GM23338 (cell line): ENCODE measurements at regions not wholly inside any gene's neighbourhood (a gene's known extent, or its start where the extent isn't known, plus 50 kb on each side); places are given as distances from the start of the nearest gene placed in this dataset.
A peak's percentile ranks its signal among the peaks of the same experiment; 100 is the strongest.

Experiments used
- ATAC-seq: fragments of 200-7000 bp; cut with Tn5 transposase; 3 replicates; pipeline ENCODE4 v1.9.1; 2020
- DNase-seq: peaks from one replicate; pipeline ENCODE4 v3.0.0-alpha.2; 2015; ENCODE audit warnings: low spot score
- H2AFZ ChIP-seq: fragments of 200-600 bp; sonication (generic); 2 replicates; pipeline ENCODE4 v1.8.0; 2016; ENCODE audit warnings: antibody characterized with exemption, mild to moderate bottlenecking, moderate library complexity
- H3F3A ChIP-seq: fragments of 200-600 bp; sonication (generic); replicated peaks from 2 replicates; pipeline ENCODE4 v1.8.0; 2017; ENCODE audit warnings: antibody characterized with exemption, mixed run types, low read depth
- H3K27ac ChIP-seq: fragments of 200-600 bp; sonication (generic); 2 replicates; pipeline ENCODE4 v1.6.1; 2016; ENCODE audit warnings: low read depth
- H3K27me3 ChIP-seq: fragments of 200-600 bp; sonication (generic); 2 replicates; pipeline ENCODE4 v1.8.0; 2016; ENCODE audit warnings: mild to moderate bottlenecking, mixed run types, moderate library complexity; ENCODE audit not compliant: insufficient read depth
- H3K36me3 ChIP-seq: fragments of 200-600 bp; sonication (generic); 2 replicates; pipeline ENCODE4 v1.8.0; 2016; ENCODE audit warnings: mild to moderate bottlenecking; ENCODE audit not compliant: insufficient read depth
- H3K4me1 ChIP-seq: fragments of 200-600 bp; sonication (generic); 2 replicates; pipeline ENCODE4 v1.8.0; 2016; ENCODE audit warnings: mild to moderate bottlenecking, moderate library complexity; ENCODE audit not compliant: insufficient read depth
- H3K4me2 ChIP-seq: fragments of 200-600 bp; sonication (generic); 2 replicates; pipeline ENCODE4 v1.7.1; 2017; ENCODE audit warnings: mixed run types
- H3K4me3 ChIP-seq: fragments of 200-600 bp; sonication (generic); 2 replicates; pipeline ENCODE4 v1.6.1; 2016; ENCODE audit warnings: mixed run types
- H3K79me2 ChIP-seq: fragments of 200-600 bp; sonication (generic); replicated peaks from 2 replicates; pipeline ENCODE4 v1.8.0; 2017; ENCODE audit warnings: mild to moderate bottlenecking; ENCODE audit not compliant: insufficient read depth
- H3K9me2 ChIP-seq: fragments of 200-600 bp; sonication (generic); 2 replicates; pipeline ENCODE4 v1.8.0; 2017; ENCODE audit not compliant: insufficient read depth
- H4K20me1 ChIP-seq: fragments of 200-600 bp; sonication (generic); replicated peaks from 2 replicates; pipeline ENCODE4 v1.8.0; 2017; ENCODE audit warnings: mild to moderate bottlenecking; ENCODE audit not compliant: insufficient read depth
- H3K27ac Mint-ChIP-seq: 2 replicates; pipeline ENCODE4 v1.8.0; 2020; ENCODE audit warnings: inconsistent platforms, mild to moderate bottlenecking, moderate library complexity, mixed read lengths
- H3K27me3 Mint-ChIP-seq: 3 replicates; pipeline ENCODE4 v1.8.0; 2022; ENCODE audit warnings: low read depth, mild to moderate bottlenecking, moderate library complexity, mixed read lengths, inconsistent platforms; ENCODE audit not compliant: insufficient read depth, poor library complexity
- H3K36me3 Mint-ChIP-seq: 3 replicates; pipeline ENCODE4 v1.8.0; 2021; ENCODE audit warnings: low read depth, mild to moderate bottlenecking, inconsistent platforms, moderate library complexity, mixed read lengths
- H3K4me1 Mint-ChIP-seq: 3 replicates; pipeline ENCODE4 v1.8.0; 2020; ENCODE audit warnings: mild to moderate bottlenecking, inconsistent platforms, mixed read lengths
- H3K4me3 Mint-ChIP-seq: 3 replicates; pipeline ENCODE4 v1.8.0; 2021; ENCODE audit warnings: moderate library complexity, mild to moderate bottlenecking, inconsistent platforms, mixed read lengths
- H3K9me3 Mint-ChIP-seq: 3 replicates; pipeline ENCODE4 v1.8.0; 2020; ENCODE audit warnings: moderate library complexity, mild to moderate bottlenecking, inconsistent platforms, mixed read lengths
- CREB1 ChIP-seq: fragments of 250-450 bp; sonication (Bioruptor Pico); IDR thresholded peaks from 2 replicates; pipeline ENCODE4 v1.5.0; 2020; ENCODE audit warnings: low read depth, mild to moderate bottlenecking, moderate library complexity
- CTCF ChIP-seq, 2 experiments: fragments of 200-600 bp in 1 of 2; sonication (generic) in 1 of 2; conservative IDR thresholded peaks; 2 replicates each; pipeline versions ENCODE4 v1.5.1 to v1.6.1; 2016 to 2017; ENCODE audit warnings: antibody characterized with exemption in 2 of 2, low read depth in 2 of 2, mild to moderate bottlenecking in 2 of 2, moderate library complexity in 1 of 2
- ETS1 ChIP-seq: IDR thresholded peaks from 2 replicates; pipeline ENCODE4 v1.6.1; 2016; ENCODE audit warnings: antibody characterized with exemption
- EZH2 ChIP-seq: fragments of 200-600 bp; sonication (generic); IDR thresholded peaks from one replicate; pipeline ENCODE4 v1.8.0; 2017; ENCODE audit warnings: antibody characterized with exemption, mild to moderate bottlenecking, low read depth; ENCODE audit not compliant: unreplicated experiment
- JUNB ChIP-seq: IDR thresholded peaks from one replicate; pipeline ENCODE4 v1.6.1; 2016; ENCODE audit warnings: antibody characterized with exemption; ENCODE audit not compliant: unreplicated experiment
- NANOG ChIP-seq: IDR thresholded peaks from 2 replicates; pipeline ENCODE4 v1.6.1; 2016; ENCODE audit warnings: antibody characterized with exemption, borderline replicate concordance
- POLR2AphosphoS5 ChIP-seq: IDR thresholded peaks from 2 replicates; pipeline ENCODE4 v1.6.1; 2016; ENCODE audit warnings: antibody characterized with exemption, low read depth
- REST ChIP-seq: IDR thresholded peaks from one replicate; pipeline ENCODE4 v1.6.1; 2018; ENCODE audit warnings: antibody characterized with exemption; ENCODE audit not compliant: unreplicated experiment
- STAT1 ChIP-seq: IDR thresholded peaks from one replicate; pipeline ENCODE4 v1.6.1; 2016; ENCODE audit warnings: antibody characterized with exemption; ENCODE audit not compliant: unreplicated experiment
- ZNF114 ChIP-seq: fragments of 250-450 bp; sonication (Bioruptor Pico); IDR thresholded peaks from 2 replicates; pipeline ENCODE4 v1.5.0; 2020; ENCODE audit warnings: mild to moderate bottlenecking, moderate library complexity
- ZNF331 ChIP-seq: fragments of 250-450 bp; sonication (Bioruptor Pico); IDR thresholded peaks from 2 replicates; pipeline ENCODE4 v1.5.0; 2020; ENCODE audit warnings: low read depth, mild to moderate bottlenecking, moderate library complexity

DNA sequence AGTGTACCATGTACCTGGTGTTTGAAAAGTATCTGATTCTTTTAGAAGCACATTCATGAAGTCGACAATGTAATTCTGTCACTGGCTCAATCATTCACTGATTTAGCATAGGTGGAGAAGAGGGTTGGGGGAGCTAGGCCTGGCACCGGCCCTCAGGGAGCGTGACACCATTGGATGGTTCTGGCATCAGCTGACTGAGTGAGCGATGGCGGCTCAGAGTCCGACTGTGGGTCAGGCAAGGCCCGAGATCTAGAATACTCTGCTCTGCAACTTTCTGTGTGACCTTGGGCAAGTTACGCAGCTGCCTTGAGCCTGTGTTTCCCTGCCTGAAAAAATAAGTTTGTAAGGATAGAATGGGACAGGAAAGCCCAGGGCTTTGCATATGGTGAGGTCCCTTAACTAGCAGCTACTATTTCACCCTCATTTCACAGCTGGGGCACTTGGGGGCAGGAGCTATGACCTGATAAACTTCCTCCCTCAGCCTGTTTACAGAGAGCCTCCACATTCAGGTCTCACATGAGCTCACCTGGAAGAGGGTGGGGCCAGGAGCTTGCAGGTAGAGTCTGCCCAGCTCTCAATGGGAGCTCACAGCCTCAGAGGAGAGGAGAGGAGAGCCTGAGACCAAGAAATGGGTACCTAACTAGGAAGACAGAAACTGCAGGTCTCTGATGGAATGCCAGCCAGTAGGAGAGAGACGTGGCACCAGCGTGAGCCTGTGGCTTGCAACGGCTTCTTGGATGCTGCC, 153.7 kb upstream of the TLE3 start:
- H2AFZ ChIP-seq: peak overlapping the region; percentile 72; the same call in 1 of the 2 replicates
- H3K4me2 ChIP-seq: no peak overlapping the region
- DNase-seq (no peak), ATAC-seq (peak; percentile 61)
- no peaks in the 10 kb centered on the region for H3K27me3 ChIP-seq
- Mint-ChIP-seq H3K27ac (no peak overlapping the region), H3K4me3 (no peak overlapping the region), H3K36me3 (peaks cover 2% of the 10 kb centered on the region; the same call in 1 of the 3 replicates), H3K9me3 (no peaks in the 10 kb centered on the region), H3K27me3 (peaks cover 3% of the 10 kb centered on the region), H3K4me1 (peaks cover 26% of the 10 kb centered on the region)
- H3K4me3 ChIP-seq: no peak overlapping the region
- H3K27ac ChIP-seq: no peak overlapping the region
- no peaks in the 10 kb centered on the region for H4K20me1 ChIP-seq
- H3K4me1 ChIP-seq: peaks cover 3% of the 10 kb centered on the region; the same call in 1 of the 2 replicates
- H3F3A ChIP-seq: no peaks in the 10 kb centered on the region
- H3K9me2 ChIP-seq: no peaks in the 10 kb centered on the region
- H3K36me3 ChIP-seq: no peaks in the 10 kb centered on the region
- no peak for TF ChIP-seq CREB1 (CRISPR knock-in tag)
- no peak for TF ChIP-seq ZNF331 (CRISPR knock-in tag)
- no peak for TF ChIP-seq STAT1
- TF ChIP-seq EZH2: no peak
- TF ChIP-seq NANOG: no peak
- TF ChIP-seq JUNB: no peak
- TF ChIP-seq ZNF114 (CRISPR knock-in tag): no peak
- no peak for TF ChIP-seq REST
- H3K79me2 ChIP-seq: no peaks in the 10 kb centered on the region

GRCh38 chr15:70250208-70251201, 152.8 kb upstream of the TLE3 start:
- no peaks in the 10 kb centered on the region for H3K36me3 ChIP-seq
- Mint-ChIP-seq H3K4me3 (no peak overlapping the region), H3K27me3 (peaks cover 4% of the 10 kb centered on the region)

More at GRCh38 chr15:70250208-70251201, 152.8 kb upstream of the TLE3 start:
- Histone ChIP-seq H3K4me3 (no peak overlapping the region), H3K4me1 (peaks cover 3% of the 10 kb centered on the region; the same call in 1 of the 2 replicates), H3F3A (no peaks in the 10 kb centered on the region), H3K4me2 (no peak overlapping the region), H3K9me2 (no peaks in the 10 kb centered on the region), H4K20me1 (no peaks in the 10 kb centered on the region), H2AFZ (no peak overlapping the region), H3K79me2 (no peaks in the 10 kb centered on the region), H3K27ac (no peak overlapping the region), H3K27me3 (no peaks in the 10 kb centered on the region)
- H3K36me3 Mint-ChIP-seq: peaks cover under 1% of the 10 kb centered on the region; the same call in 1 of the 3 replicates
- DNase-seq (no peak), ATAC-seq (no peak)
- no peak overlapping the region for H3K27ac Mint-ChIP-seq
- TF ChIP-seq ZNF331 (CRISPR knock-in tag): no peak
- TF ChIP-seq EZH2: no peak
- TF ChIP-seq CREB1 (CRISPR knock-in tag): no peak
- TF ChIP-seq JUNB: no peak
- TF ChIP-seq CTCF (conservative IDR thresholded peaks at IDR 0.05; ENCODE audit: low read depth in 2 of 2): no peak
- no peak for TF ChIP-seq POLR2AphosphoS5
- no peak for TF ChIP-seq ETS1
- peaks cover 26% of the 10 kb centered on the region for H3K4me1 Mint-ChIP-seq
- no peaks in the 10 kb centered on the region for H3K9me3 Mint-ChIP-seq
